ENCODE measurements at regions not wholly inside any gene's neighbourhood (a gene's known extent, or its start where the extent isn't known, plus 50 kb on each side); places are given as distances from the start of the nearest gene placed in this dataset.

DNA sequence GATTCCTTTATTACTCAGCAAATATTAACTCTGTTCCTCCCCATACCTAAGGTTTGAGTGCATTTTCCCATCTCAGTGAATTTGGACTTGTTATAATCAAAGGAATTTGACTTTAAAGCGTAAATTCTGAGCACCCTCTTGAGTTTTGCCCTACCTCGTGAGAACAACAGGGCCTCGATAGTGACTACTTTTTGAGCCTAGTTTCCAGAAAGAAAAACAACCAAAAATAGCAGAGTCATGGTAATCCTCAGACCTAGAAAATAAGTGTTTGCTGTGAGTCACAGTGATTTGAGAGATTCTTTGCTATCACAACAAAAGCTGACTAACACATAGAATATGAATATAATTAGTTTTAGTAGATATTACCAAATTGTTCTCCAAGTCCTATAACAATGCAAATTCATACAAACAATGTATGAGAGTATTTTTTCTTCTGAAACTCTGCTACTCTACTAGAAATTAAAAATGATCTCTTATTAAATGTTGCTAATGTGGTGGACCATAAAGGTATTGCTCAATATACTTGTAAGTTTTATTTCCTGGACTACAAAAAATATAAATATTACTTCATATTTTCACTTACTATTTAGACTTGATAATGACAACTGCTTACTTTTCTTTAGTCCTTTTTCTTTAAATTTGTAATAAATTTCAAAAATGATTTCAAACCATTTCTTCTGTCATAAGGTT lies 759.7 kb downstream of the BRINP1 start:
- no peak for DNase-seq

GRCh38 chr9:118612201-118612600 lies 757.0 kb downstream of the BRINP1 start:
- DNase-seq = no peak

DNA sequence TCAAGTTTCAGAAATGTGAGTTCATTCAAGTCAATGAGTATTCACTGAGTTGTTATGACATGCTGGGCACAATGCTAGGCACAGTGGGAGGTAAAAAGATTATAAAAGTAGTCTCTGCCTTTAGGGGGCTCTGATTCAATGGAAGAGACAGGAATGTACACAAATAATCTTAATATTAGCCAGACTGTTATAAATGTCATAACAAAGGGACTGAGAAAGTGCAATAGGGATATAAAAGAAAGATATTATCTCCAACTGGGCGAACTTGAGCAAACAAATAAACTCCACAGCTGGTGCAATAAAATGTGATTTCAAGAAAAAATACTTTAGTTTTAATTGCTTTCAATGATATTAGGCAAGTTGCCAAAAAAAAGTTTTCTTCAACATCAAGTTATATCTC lies 755.2 kb downstream of the BRINP1 start:
- no peak for DNase-seq

DNA sequence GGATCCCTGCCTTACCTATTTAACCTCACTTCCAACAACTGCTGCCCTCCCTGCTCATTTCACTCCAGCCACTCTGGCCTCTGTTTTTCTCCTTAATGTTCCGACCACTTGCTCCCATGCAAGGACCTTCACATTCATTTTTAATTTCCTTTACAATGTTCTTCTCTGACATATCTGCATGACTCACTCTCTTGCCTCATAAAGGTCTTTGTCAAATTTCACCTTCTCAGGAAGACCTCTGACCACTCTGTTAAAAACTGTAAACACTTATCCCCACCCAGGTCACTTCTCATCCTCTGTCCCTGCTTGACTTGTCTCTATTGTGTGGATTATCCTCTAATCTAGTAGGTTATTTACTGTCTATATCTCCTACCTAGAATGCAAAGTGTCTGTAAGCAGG lies 751.2 kb downstream of the BRINP1 start:
- no peak for DNase-seq

DNA sequence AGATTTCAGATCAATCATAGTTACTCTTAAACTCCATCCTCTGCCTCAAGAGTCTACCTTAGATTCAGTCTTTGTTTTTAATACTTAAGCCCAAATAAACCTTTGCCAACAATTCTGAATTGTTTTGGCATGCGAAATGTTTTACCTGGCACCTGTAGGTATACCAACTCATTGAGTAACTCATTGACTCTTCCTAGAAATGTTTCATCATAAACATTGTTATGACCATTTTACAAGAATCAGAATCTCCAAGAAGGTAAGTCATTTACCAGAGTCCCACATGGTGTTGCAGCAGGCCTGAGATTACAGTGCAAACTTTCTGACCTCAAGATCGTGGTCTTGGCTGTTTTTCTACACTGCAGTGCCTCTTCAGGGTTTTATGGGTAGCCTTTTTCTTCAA lies 750.4 kb downstream of the BRINP1 start:
- no peak for DNase-seq

DNA sequence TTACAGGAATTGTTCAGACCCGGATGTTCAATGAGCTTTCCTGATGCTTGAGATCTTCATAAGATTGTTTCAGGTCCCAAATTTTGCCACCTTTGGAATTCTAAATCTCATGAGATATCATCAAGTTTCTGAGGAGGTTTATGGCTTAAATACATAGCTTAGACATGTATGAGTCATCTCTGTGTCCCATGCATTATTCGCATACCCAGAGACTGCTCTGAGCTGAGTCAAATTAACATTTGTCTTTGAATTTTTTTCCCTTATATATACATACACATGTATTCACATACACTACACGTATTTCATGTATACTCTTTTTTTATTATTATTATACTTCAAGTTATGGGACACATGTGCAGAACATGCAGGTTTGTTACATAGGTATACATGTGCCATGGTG lies 744.6 kb downstream of the BRINP1 start:
- no peak for DNase-seq

DNA sequence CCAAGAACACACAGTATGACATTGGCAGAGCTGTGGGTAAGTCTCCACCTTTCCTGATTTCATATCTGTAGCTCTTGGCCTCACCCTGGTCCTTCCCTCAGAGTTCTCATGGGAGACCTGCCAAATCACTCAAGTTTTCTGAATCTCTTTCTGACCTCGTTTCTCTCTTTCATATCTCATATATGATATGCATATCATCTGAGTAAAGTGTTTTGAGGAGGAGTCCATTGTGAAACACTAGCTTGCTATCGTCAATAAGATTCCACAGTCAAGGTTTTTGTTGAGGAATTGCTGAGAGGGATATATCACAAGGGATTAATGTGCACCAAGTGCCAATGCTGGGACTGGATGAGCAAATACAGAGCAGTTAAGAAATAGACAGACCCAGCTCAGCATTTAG lies 739.2 kb downstream of the BRINP1 start:
- no peak for DNase-seq

GRCh38 chr9:118630931-118631595 lies 738.2 kb downstream of the BRINP1 start:
- DNase-seq = no peak

DNA sequence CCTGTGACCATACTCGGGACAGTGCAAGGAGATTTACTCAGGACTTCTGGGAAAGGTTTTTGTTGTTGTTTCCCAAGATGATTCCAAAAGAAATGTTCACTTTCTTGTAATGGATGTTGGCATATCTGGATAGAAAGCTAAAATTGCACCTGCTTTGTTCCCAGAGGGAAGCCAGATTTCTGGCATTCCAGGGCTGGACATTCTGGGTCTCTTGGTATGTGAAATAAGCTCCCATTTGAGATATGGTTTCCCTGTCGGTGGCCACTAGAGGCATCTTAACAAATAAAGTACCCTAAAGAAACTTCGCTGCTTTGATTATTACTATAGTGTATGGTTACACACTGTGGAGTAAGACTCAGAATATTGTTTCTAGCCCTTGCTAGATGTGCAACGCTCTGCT lies 737.3 kb downstream of the BRINP1 start:
- no peak for DNase-seq

DNA sequence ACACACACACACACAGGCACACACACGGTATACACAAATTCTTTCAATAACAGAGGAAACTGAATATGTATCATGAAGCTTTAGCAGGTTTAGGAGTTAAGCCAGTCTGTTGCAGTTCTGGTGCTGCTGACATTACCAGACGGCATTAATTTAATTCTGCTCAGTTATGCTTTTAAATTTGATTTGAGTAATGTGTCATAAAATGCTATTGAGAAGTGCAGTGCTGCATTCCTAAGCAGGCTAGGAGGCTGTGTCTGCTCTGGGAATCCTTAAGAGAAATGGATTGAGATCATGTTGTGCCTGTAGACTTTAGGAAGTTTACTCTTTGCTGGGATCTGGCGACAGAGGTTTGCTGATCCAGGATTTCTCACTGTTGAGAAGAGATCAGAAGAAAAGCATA lies 733.8 kb downstream of the BRINP1 start:
- no peak for DNase-seq

GRCh38 chr9:118637681-118638080 lies 731.6 kb downstream of the BRINP1 start:
- DNase-seq = no peak

- no peak for DNase-seq
Observed at GRCh38 chr9:118640836-118641560, 728.2 kb downstream of the BRINP1 start.

DNA sequence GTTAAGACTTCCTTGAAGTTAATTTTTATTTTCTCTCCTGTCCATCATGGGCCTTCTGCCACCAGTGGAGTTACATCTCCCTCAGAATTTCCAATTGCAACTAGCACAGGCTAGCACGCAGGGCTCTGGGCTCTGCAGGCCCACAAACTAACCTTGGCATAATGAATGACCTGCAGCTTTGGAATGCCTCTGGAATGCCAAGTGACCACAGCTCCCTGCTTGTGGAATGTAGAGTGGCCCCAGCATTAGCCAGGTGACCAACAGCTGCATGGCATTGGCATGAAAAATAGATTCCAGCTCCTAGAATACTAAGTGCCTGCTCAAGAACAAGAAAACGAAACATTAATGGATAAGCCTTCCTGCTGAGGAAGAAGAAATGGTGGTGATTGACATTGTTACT lies 726.1 kb downstream of the BRINP1 start:
- no peak for DNase-seq

DNA sequence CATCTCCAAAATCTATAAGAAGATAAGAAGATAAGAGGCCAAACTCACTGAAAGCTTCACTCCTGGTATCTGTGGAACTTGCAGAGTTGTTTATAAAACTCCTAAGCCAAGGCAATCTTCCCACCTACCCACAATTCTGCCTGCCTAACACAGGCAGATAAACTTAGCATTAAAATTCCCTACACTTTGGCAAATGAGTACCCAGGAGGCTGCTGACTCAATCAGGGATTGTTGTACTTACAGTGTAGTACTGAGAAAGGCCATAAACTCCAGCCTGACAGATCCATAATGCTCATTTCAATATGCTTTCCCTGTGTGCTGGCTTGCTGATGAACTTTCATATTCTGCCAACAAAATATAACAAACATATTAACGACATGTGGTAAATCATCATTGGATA lies 725.2 kb downstream of the BRINP1 start:
- DNase-seq = no peak

DNA sequence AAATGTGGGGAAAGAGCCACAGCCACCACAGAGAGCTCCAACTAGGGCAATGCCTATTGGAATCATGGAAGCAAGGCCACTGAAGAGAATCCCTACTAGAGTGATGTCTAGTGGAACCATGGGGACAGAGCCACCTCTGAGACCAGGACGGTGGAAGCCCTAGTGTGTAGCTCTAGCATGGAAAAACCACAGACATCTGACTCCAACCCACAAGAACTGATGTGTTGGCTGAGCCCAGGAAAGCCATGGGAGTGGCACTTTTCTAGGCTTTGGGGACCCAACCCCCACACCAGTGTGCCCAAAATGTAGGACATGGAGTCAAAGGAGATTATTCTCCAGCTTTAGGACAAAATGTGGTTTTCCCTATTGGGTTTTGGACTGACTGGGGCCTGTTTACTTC lies 721.9 kb downstream of the BRINP1 start:
- DNase-seq = no peak

DNA sequence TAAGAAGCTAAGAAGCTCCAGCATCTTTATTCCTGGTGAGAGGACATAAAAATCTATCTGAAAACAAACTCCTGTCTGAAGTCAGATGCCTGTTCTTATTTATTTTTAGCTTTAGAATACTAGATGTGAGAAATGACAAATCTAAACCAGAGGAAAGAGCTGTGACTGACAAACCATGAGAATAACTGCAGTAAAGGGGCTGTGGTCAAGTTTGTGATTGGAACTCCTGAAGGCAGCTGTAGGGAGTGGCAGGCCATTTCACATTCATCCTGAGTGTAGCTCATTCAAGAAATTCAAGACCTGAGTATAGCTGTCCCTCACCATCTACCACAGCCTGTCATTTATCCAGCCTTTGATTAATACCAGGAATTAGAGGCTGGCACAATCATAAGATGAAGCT lies 718.8 kb downstream of the BRINP1 start:
- no peak for DNase-seq

GRCh38 chr9:118651511-118651910 lies 717.7 kb downstream of the BRINP1 start:
- no peak for DNase-seq

DNA sequence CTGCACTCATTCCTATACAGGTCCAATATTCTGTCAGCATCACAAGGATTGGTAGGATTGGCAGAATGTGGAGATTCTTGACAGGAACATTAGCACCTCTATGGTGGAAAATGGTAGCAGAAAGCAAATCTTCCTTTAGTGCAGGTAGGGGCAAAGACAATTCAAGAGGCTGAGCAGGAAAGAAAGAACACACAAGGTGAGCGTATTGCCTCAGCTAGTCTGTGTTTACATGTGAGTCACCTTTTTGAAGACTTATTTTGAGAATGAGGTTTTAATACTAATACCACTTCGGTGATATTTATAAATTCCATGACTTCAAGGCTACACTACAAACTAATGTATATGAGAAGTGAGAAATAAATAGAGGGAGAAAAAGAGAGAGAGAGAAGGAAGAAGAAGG lies 717.0 kb downstream of the BRINP1 start:
- no peak for DNase-seq

GRCh38 chr9:118652912-118653311 lies 716.3 kb downstream of the BRINP1 start:
- DNase-seq = no peak

DNA sequence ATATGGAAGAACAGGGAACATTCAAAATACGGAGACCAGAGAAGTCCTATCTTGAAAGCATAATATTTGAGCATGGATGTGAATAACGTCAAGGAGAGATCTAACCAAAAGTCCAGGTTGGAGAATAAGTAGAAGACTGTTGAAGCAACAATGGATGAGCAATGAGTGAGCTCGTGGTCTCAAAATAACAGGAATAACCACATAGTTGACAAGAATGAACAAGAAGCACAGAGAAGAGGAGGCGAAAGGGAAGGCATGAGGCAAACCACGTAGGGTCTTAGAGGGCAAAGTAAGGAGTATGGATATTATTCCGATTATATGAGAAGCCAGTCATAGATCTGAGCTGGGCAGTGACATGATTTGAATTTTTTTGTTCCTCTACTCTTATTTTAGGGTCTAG lies 710.2 kb downstream of the BRINP1 start:
- DNase-seq = no peak

DNA sequence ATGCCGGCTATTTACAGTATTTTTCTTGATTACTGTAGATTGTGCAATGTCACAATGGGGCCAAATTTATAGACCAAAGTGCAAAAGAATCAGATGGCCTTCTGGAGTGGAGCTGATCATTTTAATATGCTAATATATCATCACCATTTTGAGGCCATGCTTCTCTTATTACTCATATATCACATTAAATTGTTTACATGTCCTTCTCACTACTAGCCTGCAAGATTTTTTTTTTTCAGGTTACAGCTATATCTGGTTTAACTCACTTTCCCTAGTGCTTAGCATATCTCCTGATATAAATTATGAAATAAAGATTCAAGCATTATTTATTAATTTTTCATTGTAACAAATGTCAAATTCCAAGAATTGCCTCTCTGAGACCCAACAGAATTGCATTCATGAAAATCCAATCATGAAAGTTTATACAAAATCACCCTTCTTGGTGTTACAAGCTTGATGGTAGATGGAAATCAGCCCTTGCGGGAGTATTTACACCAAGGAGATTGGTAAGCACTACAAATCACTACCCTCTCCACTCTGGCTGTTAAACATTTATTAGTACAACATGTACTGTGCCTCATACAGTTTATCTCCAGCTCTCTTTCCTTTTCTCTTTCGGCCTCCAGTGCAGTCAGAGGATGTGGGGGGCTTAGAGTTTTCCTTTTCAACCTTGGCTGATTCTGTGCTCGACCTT lies 703.9 kb downstream of the BRINP1 start:
- no peak for DNase-seq

- DNase-seq = no peak
Observed at GRCh38 chr9:118670011-118670953, 699.0 kb downstream of the BRINP1 start.

DNA sequence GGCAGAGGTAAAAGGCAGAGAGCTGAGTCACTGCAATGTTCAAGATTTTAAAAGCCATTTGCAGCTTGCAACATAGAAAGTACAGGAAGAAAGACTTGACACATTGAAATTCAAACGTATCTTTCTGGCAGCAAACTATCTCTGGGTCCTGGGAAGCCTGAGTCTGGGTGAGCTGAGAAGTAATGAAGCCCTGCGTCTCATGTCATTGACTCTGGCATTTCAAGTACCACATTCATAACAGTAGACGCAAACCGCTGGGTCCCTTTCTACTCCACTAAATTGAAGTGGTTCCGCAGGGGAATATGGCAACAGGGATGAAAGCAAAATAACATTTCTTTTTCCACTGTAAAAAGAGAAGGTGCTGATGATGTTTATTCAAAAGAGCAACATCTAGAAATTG lies 694.3 kb downstream of the BRINP1 start:
- DNase-seq = no peak

Data from stimulated activated CD4-positive, alpha-beta T cell treated with anti-CD3 and anti-CD28 coated beads, Interleukin-15, amount 100 ng/mL, for 24 hours (primary cell).